ENCODE measurements at regions not wholly inside any gene's neighbourhood (a gene's known extent, or its start where the extent isn't known, plus 50 kb on each side); places are given as distances from the start of the nearest gene placed in this dataset.

- in situ Hi-C loops (cut with MboI; ENCODE audit: low sequenced_read_pairs, unreplicated experiment) = no loop called here
- DNase-seq (ENCODE audit: low spot score) = no peak
- no peak for TF ChIP-seq CTCF (IDR thresholded peaks at IDR 0.05; ENCODE audit: borderline replicate concordance, control extremely low read depth, extremely low read depth, insufficient read depth, missing control alignments)
These were observed 79.7 kb upstream of the SYNDIG1 start for GRCh38 chr20:24389686-24390085.

GRCh38 chr20:24388828-24389380 lies 80.5 kb upstream of the SYNDIG1 start:
- no peak for TF ChIP-seq CTCF (IDR thresholded peaks at IDR 0.05; ENCODE audit: borderline replicate concordance, control extremely low read depth, extremely low read depth, insufficient read depth, missing control alignments)
- no peak for DNase-seq (ENCODE audit: low spot score)
- in situ Hi-C loops (cut with MboI; ENCODE audit: low sequenced_read_pairs, unreplicated experiment) = no loop called here

GRCh38 chr20:24385547-24385946 lies 83.9 kb upstream of the SYNDIG1 start:
- in situ Hi-C loops (cut with MboI; ENCODE audit: low sequenced_read_pairs, unreplicated experiment) = no loop called here
- TF ChIP-seq CTCF (IDR thresholded peaks at IDR 0.05; ENCODE audit: borderline replicate concordance, control extremely low read depth, extremely low read depth, insufficient read depth, missing control alignments) = no peak
- no peak for DNase-seq (ENCODE audit: low spot score)

GRCh38 chr20:24384865-24385264 lies 84.6 kb upstream of the SYNDIG1 start:
- no peak for TF ChIP-seq CTCF (IDR thresholded peaks at IDR 0.05; ENCODE audit: borderline replicate concordance, control extremely low read depth, extremely low read depth, insufficient read depth, missing control alignments)
- DNase-seq (ENCODE audit: low spot score) = no peak
- in situ Hi-C loops (cut with MboI; ENCODE audit: low sequenced_read_pairs, unreplicated experiment) = no loop called here

GRCh38 chr20:24382743-24383142 lies 86.7 kb upstream of the SYNDIG1 start:
- no peak for TF ChIP-seq CTCF (IDR thresholded peaks at IDR 0.05; ENCODE audit: borderline replicate concordance, control extremely low read depth, extremely low read depth, insufficient read depth, missing control alignments)
- in situ Hi-C loops (cut with MboI; ENCODE audit: low sequenced_read_pairs, unreplicated experiment) = no loop called here
- no peak for DNase-seq (ENCODE audit: low spot score)

- no peak for DNase-seq (ENCODE audit: low spot score)
- TF ChIP-seq CTCF (IDR thresholded peaks at IDR 0.05; ENCODE audit: borderline replicate concordance, control extremely low read depth, extremely low read depth, insufficient read depth, missing control alignments) = no peak
- in situ Hi-C loops (cut with MboI; ENCODE audit: low sequenced_read_pairs, unreplicated experiment) = no loop called here
These were observed 87.1 kb upstream of the SYNDIG1 start for GRCh38 chr20:24382331-24382730.

- in situ Hi-C loops (cut with MboI; ENCODE audit: low sequenced_read_pairs, unreplicated experiment) = no loop called here
- DNase-seq (ENCODE audit: low spot score) = no peak
- TF ChIP-seq CTCF (IDR thresholded peaks at IDR 0.05; ENCODE audit: borderline replicate concordance, control extremely low read depth, extremely low read depth, insufficient read depth, missing control alignments) = no peak
These were observed 87.5 kb upstream of the SYNDIG1 start for GRCh38 chr20:24381886-24382285.

Measured in GM13976 (cell line).